ENCODE measurements at regions not wholly inside any gene's neighbourhood (a gene's known extent, or its start where the extent isn't known, plus 50 kb on each side); places are given as distances from the start of the nearest gene placed in this dataset.

DNA sequence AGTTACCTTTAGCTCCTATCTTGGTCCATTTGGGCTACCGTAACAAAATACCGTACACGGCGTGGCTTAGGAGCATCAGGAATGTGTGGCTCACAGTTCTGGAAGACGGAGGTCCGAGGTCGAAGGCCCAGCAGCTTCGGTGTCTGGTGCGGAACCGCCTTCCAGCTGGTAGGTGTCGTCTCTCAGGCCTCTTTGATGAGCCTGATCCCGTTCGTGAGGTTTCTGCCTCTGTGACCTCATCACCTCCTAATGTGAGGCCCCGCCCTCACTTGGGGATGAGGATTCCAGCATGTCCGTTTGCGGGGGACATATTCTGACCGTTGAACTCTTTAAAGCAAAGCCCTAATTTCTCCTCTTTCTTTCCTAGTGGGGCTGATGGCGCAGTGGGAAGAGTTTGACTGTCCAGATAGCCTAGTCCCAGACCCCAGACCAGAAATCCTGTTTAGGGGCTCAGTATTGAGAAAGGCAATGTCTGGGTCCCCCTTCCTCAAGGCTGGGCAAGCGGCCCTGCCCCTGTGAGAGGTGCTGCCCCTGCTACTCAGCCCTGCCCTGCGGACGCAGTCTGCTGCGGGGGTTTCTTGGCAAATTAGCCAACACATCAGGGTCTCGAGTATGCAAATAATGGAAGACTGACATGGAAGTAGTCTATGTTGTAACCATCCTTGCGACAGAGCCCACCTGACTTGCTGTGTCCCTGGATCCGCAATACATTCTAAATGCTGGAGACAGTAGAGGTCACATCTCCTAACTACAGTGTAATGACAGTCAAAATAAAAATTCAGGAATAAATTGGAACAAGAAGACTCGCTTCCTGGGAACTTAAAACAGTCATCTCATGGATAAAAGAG, 128.0 kb downstream of the ASB1 start:
- WGBS, 3 donors, result 54 to 63% (median 62%) methylated on average over 26 of the region's 26 CpGs
- H3K27ac ChIP-seq (ENCODE audit: low read depth, low read length), result no peak overlapping the region

- 78 to 93% (median 91%) methylated on average over 13 of the region's 13 CpGs for WGBS, 3 donors
- no peak overlapping the region for H3K27ac ChIP-seq (ENCODE audit: low read depth, low read length)
Observed at GRCh38 chr2:238555786-238556542, 129.2 kb downstream of the ASB1 start.

GRCh38 chr2:238557431-238557830, 130.7 kb downstream of the ASB1 start:
- H3K27ac ChIP-seq (ENCODE audit: low read depth, low read length), result no peak overlapping the region
- 82 to 90% (median 90%) methylated on average over 5 of the region's 5 CpGs for WGBS, 3 donors

DNA sequence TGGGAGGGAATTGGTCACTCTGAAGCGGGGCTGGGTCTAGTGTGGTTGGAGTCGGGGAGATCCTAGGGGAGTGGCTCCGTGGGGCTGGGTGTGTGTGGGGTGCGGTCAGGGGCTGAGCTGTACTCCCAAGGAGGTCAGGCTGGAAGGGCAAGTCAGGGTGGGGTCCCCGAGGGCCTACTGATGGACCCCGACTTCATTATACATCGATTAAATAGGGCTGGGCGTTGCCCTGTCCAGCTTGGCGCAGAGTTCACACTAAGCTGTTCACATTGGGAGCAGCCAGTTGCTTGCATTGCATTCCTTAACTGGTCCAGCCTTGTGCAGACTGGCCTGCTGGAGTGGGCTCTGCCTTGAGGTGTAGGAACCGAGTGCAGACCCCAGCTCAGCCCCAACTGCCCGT, 131.2 kb downstream of the ASB1 start:
- WGBS, 3 donors, result 74 to 80% (median 77%) methylated on average over 11 of the region's 11 CpGs

DNA sequence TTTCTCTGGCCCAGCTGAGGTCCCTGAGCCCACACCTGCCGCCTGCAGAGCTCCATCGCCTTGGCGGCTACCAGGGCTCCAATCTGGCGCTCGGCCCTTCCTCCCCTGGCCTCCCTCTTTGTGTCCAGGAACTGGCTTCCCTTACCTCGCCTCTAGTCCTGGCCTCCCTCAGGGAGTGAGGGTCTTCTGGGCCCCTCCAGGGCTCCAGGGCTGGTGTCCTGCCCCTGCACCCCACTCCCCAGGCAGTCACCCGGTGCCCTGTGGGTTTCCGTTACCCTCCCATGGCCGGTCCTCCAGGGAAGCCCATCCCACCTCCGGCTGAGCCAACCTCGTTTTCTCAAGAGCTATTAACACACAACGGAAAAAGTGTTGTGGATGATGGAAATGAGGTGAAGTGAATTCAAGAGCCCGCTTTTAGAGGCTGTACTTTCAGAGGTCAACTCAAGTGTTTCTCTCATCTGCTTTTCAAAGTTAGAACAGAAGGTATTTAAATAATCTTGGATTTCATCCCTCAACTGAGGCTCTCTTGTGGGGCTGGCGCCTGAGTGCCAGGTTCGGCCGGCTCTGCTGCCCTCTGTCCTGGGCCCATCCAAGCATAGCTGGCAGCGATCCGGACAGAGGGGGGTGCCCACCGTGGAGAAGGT, 131.9 kb downstream of the ASB1 start:
- WGBS, 3 donors, result 86 to 91% (median 89%) methylated on average over 19 of the region's 19 CpGs
- no peak overlapping the region for H3K27ac ChIP-seq (ENCODE audit: low read depth, low read length)

More for the DNA sequence above, 131.2 kb downstream of the ASB1 start:
- H3K27ac ChIP-seq (ENCODE audit: low read depth, low read length), result no peak overlapping the region

GRCh38 chr2:238560234-238560633, 133.5 kb downstream of the ASB1 start:
- no peak overlapping the region for H3K27ac ChIP-seq (ENCODE audit: low read depth, low read length)

DNA sequence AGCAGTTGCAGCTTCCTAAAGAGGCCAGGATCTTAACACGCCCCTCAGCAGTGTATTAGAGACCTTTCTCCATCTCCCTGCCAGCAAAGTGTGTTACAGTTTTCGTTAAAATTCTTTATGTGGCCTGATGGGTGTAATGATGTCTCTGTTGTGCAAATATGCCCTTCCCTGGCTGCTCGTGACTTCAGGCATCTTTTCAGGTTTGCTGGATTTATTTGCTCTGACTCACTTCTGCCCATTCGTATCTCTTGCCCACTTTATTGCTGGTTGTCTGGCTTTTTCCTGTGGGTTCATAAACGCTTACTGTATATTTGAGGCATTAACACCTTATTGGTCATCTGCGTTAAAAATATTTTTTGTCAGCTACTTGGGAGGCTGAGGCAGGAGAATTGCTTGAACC, 134.5 kb downstream of the ASB1 start:
- no peak overlapping the region for H3K27ac ChIP-seq (ENCODE audit: low read depth, low read length)
- WGBS, 3 donors, result 71 to 82% (median 79%) methylated on average over 6 of the region's 6 CpGs

More at GRCh38 chr2:238560234-238560633, 133.5 kb downstream of the ASB1 start:
- 59 to 84% (median 82%) methylated on average over 11 of the region's 11 CpGs for WGBS, 3 donors

- H3K27ac ChIP-seq (ENCODE audit: low read depth, low read length), result no peak overlapping the region
- WGBS, 3 donors, result 72 to 85% (median 77%) methylated on average over 8 of the region's 8 CpGs
Observed at GRCh38 chr2:238562446-238562845, 135.7 kb downstream of the ASB1 start.

GRCh38 chr2:238563551-238563950, 136.8 kb downstream of the ASB1 start:
- WGBS, 3 donors, result 77 to 81% (median 80%) methylated on average over 10 of the region's 10 CpGs
- no peak overlapping the region for H3K27ac ChIP-seq (ENCODE audit: low read depth, low read length)

DNA sequence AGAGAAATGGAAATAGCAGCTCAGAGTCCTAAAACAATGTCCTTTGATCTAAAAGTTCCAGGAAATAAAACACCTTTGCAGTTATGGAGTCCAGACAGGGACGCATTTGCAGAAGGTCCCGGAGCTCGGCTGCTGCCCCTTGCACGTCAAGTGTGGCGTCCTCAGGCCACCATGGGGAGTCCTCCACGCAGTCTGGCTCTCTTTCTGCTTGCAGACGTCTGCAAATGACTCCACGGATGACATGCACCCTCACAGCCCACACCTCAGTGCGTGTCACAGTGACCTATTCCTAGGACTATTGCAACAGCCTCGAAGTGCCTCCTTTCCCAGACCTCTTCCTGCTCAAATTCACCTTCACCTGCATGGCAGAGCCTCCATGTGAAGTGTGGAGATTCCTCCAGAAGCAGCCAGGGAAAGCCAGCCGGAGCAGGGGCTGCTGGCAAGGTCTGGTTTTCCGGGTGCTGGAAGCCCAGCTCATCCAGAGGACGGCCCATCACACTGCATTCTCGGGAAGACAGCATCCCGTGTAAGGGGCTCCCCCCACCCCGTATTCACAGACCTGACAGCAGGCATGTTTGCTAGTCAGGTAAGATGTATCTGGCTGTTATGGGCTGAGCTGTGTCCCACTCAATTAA, 137.7 kb downstream of the ASB1 start:
- WGBS, 3 donors, result 71 to 87% (median 83%) methylated on average over 16 of the region's 16 CpGs

DNA sequence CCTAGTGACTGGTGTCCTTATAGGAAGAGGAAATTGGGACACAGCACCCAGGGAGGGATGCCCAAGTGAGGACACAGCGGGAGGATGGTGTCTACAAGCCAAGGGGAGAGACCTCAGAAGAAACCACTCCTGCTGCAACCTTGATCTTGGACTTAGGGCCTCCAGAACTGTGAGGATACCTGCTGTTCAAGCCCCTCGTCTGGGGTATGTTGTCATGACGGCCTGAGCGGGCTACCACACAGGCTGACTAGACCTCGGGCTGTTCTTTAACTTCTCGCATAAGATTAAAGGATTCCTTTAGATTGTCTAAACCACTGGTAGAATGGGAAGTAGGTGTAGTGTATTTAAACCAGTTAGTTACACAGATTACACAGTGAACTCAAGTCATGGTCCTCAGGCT, 138.3 kb downstream of the ASB1 start:
- WGBS, 3 donors, result 72 to 88% (median 87%) methylated on average over 6 of the region's 6 CpGs
- no peak overlapping the region for H3K27ac ChIP-seq (ENCODE audit: low read depth, low read length)

More for the DNA sequence above, 137.7 kb downstream of the ASB1 start:
- no peak overlapping the region for H3K27ac ChIP-seq (ENCODE audit: low read depth, low read length)

DNA sequence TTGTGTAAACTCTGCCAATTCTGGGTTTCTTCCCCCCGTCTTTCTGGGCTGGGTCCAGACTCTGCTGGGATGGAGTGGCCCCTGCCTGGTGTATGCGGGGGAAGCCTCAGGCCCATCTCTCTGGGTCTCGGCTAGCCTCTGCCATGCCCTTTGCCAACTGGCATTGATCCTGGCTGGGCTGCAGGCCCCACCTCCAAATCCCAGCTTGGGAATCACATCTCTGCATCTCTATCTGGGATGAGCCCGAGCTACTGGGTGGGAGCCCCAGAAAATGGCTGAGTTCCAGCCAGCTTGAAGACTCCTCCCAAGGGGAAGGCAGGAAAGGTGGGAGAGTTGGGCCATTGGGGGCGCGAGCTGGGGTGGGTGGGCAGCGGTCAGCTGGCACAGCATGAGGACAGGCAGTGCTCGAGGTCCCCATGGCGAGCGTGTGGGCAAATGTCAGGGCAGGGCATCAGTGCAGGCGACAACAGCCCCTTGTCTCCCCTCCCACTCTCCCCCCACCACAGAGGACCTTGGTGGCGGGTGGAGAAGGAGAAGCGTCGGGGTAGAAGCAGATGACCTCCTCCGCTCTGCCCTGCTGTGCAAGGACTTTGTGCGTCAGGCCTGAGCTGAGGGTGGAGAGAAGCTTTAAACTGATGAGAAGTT, 139.4 kb downstream of the ASB1 start:
- no peak overlapping the region for H3K27ac ChIP-seq (ENCODE audit: low read depth, low read length)
- WGBS, 3 donors, result 84 to 86% (median 85%) methylated on average over 16 of the region's 16 CpGs

DNA sequence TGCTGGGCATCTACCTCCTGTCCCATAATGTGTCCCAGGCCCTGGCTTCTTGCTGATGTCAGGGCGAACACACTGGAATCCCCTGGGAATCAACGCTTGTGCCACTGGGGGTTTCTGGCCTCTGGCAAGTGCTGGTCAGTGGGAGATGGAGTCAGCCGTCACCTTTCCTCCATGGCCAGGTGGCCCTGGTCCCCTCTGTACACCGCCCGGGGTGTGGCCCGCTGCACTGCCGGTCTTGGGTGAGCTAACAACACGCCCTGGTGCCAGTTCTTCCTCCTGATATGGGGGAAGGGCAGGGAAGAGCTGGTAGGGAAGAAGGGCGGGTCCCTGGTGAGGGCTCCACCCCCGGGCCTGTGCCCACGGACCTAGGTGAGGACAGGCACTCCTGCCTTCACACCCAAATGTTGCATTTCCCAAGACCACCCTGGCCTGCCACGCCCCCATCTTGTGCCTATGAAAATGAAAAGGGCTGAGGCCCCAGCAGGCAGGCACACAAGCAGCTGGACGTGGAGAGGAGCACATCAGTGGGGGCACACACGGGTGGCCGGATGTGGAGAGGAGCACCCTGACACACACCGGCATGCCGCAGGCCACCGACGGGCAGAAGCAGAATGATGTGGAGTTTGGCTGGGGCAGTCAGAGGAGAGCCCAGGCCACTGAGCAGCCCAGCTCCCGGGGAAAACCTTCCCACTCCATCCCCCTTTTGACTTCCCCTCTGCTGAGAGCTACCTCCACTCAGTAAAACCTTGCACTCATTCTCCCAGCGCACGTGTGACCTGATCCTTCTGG, 140.5 kb downstream of the ASB1 start:
- H3K27ac ChIP-seq (ENCODE audit: low read depth, low read length), result no peak overlapping the region
- WGBS, 3 donors, result 79 to 86% (median 84%) methylated on average over 22 of the region's 22 CpGs

GRCh38 chr2:238567996-238568395, 141.3 kb downstream of the ASB1 start:
- H3K27ac ChIP-seq (ENCODE audit: low read depth, low read length), result no peak overlapping the region
- 69 to 78% (median 77%) methylated on average over 10 of the region's 10 CpGs for WGBS, 3 donors

DNA sequence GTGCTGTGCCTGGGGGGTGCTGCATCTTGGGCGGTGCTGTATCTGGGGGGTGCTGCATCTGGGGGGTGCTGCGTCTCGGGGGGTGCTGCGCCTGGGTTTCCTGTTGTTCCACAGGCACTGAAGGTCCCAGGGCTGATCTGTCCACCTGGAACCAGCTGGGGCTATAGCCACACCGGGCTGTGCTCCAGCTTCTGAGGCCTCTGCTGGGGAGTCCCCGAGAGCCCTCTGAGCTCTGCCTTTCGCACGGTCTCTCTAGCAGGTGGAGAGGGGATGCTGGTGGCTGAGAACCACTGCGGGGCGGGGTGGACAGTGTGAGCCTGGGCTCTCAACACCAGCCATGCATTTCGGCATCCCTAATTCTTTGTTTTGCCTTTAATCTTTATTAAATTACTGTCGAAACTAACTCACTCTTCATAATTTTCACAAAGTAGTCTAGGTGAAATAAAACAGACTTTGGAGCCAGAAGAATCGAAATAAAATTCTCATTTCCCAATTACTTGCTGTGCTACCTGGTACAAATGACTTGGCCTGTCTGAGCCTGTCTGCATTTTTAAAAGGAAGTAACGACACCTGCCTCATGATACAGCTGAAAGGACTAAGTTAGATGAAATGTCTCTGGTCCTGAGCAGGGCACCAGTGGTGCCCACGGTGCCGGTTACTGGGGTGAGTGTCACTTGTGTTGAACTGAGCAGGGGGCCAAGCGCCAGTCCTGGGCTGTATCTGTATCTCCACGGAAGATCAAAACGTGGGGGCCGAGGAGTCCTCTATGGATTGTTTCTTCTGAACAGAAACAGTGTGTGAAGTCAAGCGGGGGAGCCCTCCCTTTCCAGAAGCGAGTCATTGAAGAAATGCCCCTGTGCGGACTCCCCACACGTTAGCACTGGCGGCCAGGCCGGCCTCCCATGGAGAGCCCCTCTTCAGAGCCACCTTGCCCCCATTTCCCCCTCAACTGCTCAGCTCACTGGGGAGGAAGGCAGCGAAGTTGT, 142.0 kb downstream of the ASB1 start:
- H3K27ac ChIP-seq (ENCODE audit: low read depth, low read length), result no peak overlapping the region
- WGBS, 3 donors, result 79 to 87% (median 83%) methylated on average over 27 of the region's 27 CpGs

- WGBS, 3 donors, result 73 to 77% (median 75%) methylated on average over 25 of the region's 25 CpGs
Observed at GRCh38 chr2:238569507-238570195, 142.9 kb downstream of the ASB1 start.

More at GRCh38 chr2:238569507-238570195, 142.9 kb downstream of the ASB1 start:
- no peak overlapping the region for H3K27ac ChIP-seq (ENCODE audit: low read depth, low read length)
